Chondrocyte (in vitro differentiated cells): ENCODE measurements at regions not wholly inside any gene's neighbourhood (a gene's known extent, or its start where the extent isn't known, plus 50 kb on each side); places are given as distances from the start of the nearest gene placed in this dataset.

Experiments used
- DNase-seq: peaks from one replicate; pipeline ENCODE4 v3.0.0; 2021; ENCODE audit warnings: mixed read lengths, low spot score
- H3K27ac Mint-ChIP-seq: one replicate; pipeline ENCODE4 v1.8.0; 2021; ENCODE audit warnings: mild to moderate bottlenecking, moderate library complexity, mixed read lengths; ENCODE audit not compliant: unreplicated experiment
- H3K27me3 Mint-ChIP-seq: 2 replicates; pipeline ENCODE4 v1.8.0; 2021; ENCODE audit warnings: low read depth, mixed read lengths
- H3K36me3 Mint-ChIP-seq: 2 replicates; pipeline ENCODE4 v1.8.0; 2021; ENCODE audit warnings: low read depth, mixed read lengths
- H3K4me1 Mint-ChIP-seq: 2 replicates; pipeline ENCODE4 v1.8.0; 2021; ENCODE audit warnings: low read depth, mild to moderate bottlenecking, mixed read lengths
- H3K4me3 Mint-ChIP-seq: one replicate; pipeline ENCODE4 v1.8.0; 2021; ENCODE audit warnings: mild to moderate bottlenecking, moderate library complexity, mixed read lengths; ENCODE audit not compliant: unreplicated experiment
- H3K9me3 Mint-ChIP-seq: 2 replicates; pipeline ENCODE4 v1.8.0; 2021; ENCODE audit warnings: low read depth, mixed read lengths
- TF ChIP-seq, protein P1 (sequence below): fragments of 200-600 bp; sonication (generic); IDR thresholded peaks from 2 replicates; pipeline ENCODE4 v1.5.0; 2021; ENCODE audit warnings: antibody characterized with exemption, mild to moderate bottlenecking, moderate library complexity

DNA sequence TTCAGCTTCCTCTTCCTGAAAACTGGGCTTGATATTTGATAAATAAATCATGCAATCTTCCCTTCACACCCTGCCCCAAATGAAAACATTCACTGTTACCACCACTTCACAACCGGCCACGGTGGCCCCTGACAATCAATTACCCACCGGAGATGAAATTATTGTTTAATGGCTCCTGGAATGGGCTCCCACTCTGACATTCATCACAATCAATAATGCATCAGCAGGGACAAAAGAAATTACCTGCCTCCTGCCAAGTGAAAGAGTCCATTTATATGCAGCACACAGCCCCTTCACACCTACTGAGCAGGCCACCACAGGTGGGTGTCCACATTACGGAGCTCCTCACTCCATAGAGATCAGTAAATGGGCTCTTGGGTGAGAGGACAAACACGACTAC, 193.5 kb upstream of the SNX19 start:
- H3K4me3 Mint-ChIP-seq: no peak overlapping the region
- peaks cover 14% of the 10 kb centered on the region for H3K4me1 Mint-ChIP-seq

DNA sequence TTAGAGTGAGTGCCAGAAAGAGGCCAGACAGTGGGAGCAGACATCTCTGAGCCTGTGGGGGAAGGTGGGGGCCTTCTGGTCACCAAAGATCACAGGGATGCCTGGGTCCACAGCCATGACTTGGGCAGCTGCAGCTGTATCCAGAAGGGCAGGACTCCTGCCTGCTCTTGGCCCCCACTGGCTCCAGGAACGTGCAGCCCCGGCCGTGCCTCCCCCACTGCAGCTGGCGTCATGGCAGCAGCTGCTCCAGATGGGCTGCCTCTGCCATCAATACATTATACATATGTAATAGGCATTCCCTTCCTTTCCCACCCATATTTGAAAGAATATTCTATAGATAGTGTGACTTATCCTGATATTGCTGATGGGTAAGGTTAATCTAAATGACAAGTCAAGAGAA, 195.5 kb upstream of the SNX19 start:
- no peaks in the 10 kb centered on the region for H3K9me3 Mint-ChIP-seq
- H3K36me3 Mint-ChIP-seq: no peaks in the 10 kb centered on the region
- H3K27ac Mint-ChIP-seq: no peak overlapping the region
- H3K4me3 Mint-ChIP-seq: no peak overlapping the region
- TF ChIP-seq, protein P1, sequence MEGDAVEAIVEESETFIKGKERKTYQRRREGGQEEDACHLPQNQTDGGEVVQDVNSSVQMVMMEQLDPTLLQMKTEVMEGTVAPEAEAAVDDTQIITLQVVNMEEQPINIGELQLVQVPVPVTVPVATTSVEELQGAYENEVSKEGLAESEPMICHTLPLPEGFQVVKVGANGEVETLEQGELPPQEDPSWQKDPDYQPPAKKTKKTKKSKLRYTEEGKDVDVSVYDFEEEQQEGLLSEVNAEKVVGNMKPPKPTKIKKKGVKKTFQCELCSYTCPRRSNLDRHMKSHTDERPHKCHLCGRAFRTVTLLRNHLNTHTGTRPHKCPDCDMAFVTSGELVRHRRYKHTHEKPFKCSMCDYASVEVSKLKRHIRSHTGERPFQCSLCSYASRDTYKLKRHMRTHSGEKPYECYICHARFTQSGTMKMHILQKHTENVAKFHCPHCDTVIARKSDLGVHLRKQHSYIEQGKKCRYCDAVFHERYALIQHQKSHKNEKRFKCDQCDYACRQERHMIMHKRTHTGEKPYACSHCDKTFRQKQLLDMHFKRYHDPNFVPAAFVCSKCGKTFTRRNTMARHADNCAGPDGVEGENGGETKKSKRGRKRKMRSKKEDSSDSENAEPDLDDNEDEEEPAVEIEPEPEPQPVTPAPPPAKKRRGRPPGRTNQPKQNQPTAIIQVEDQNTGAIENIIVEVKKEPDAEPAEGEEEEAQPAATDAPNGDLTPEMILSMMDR: no peak
- H3K27me3 Mint-ChIP-seq: no peaks in the 10 kb centered on the region
- no peak for DNase-seq
- peaks cover 14% of the 10 kb centered on the region for H3K4me1 Mint-ChIP-seq

More for the DNA sequence above, 193.5 kb upstream of the SNX19 start:
- H3K27ac Mint-ChIP-seq: no peak overlapping the region
- TF ChIP-seq, protein P1: no peak
- no peaks in the 10 kb centered on the region for H3K9me3 Mint-ChIP-seq
- no peak for DNase-seq
- no peaks in the 10 kb centered on the region for H3K27me3 Mint-ChIP-seq
- no peaks in the 10 kb centered on the region for H3K36me3 Mint-ChIP-seq

DNA sequence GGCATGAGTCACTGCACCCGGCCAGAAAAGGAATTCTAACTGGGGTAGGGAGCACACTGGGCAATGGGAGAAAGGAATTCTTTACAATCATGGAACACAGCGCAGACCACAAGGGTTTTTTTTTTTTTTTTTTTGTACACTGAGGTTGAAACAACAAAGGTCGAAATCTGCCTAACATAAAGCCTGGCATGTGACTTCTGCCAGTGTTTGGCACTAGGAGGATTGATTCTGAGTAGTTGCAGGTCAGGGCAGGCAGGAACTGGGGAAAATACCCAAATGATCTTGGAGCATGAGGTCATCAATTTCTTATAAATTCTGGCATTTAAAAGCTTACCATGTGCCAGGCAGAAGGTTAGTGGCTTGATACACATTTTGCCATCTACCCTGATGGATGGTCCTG, 202.0 kb upstream of the SNX19 start:
- H3K27ac Mint-ChIP-seq: no peak overlapping the region
- TF ChIP-seq, protein P1: no peak
- peaks cover 4% of the 10 kb centered on the region for H3K27me3 Mint-ChIP-seq
- H3K4me3 Mint-ChIP-seq: no peak overlapping the region
- no peaks in the 10 kb centered on the region for H3K4me1 Mint-ChIP-seq
- H3K36me3 Mint-ChIP-seq: no peaks in the 10 kb centered on the region
- no peaks in the 10 kb centered on the region for H3K9me3 Mint-ChIP-seq
- no peak for DNase-seq

DNA sequence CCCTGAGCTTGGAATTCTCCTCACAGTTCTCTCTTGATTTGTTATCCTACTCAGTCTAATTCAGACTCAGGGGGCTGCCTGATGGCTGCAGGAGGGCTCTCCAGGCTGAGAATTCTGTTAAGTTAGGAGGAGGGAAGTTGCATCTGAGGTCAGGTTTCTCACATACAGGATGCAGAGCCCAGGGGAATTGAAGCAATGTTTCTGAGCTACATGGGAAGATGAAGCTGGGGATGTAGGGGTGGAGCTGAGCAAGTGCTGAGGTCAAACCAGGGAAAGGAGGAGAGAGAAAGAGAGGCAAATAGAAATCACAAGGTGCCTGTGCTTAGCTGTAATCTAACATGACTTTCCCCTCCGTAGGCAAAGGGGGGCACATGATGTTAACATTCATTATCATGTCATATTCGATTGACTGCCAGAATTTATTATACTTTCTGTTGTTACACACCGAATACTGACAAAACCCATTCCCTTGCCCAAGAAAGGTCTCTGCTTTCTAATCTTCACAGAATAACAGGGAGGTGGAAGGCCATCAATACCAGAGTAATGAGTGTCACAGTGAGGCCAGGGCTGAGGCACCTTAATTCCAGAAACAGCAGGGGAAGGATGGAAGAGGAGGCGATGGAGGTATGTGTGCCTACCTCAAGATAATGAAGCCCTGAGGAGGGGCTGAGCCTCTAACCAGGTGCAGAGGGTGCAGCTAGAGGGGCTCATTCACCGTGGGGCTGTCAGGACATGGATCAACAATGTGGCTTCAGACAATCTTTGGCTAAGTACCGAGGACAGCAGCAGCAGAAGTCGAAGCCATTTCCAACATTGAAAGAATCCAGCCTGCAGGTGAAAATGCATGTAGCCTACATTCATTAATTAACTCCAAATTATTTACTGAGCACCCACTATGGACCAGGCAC, 205.4 kb upstream of the SNX19 start:
- Mint-ChIP-seq H3K27me3 (peaks cover 4% of the 10 kb centered on the region), H3K4me3 (no peak overlapping the region), H3K36me3 (peaks cover 3% of the 10 kb centered on the region), H3K4me1 (no peaks in the 10 kb centered on the region), H3K27ac (no peak overlapping the region), H3K9me3 (peaks cover 20% of the 10 kb centered on the region)
- TF ChIP-seq, protein P1: no peak
- no peak for DNase-seq

DNA sequence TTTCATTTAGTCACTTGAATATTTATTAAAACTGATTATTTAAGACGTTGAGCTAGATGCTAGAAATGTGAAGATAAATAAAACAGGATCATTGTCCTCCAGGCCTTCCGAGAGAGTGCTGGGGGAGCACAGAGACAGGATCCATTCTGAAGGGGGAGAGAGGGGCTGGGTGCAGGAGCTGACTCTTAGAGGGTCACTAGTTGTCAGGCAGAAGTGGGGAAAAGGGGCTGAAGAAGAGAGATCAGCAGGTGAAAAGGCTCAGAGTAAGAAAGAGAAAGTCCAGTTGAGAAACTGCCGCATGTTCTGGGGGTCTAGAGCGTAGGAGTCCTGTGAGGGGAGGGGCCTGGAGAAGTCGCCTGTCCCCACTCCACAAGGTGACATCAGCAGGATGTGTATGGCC, 206.2 kb upstream of the SNX19 start:
- TF ChIP-seq, protein P1: no peak
- Mint-ChIP-seq H3K27me3 (peaks cover 4% of the 10 kb centered on the region), H3K9me3 (peaks cover 27% of the 10 kb centered on the region)

More for the DNA sequence above, 206.2 kb upstream of the SNX19 start:
- Mint-ChIP-seq H3K27ac (no peak overlapping the region), H3K4me1 (no peaks in the 10 kb centered on the region), H3K4me3 (no peak overlapping the region), H3K36me3 (peaks cover 3% of the 10 kb centered on the region)
- no peak for DNase-seq
